ENCODE measurements at regions not wholly inside any gene's neighbourhood (a gene's known extent, or its start where the extent isn't known, plus 50 kb on each side); places are given as distances from the start of the nearest gene placed in this dataset.

- TF ChIP-seq KDM5A (IDR thresholded peaks at IDR 0.05; ENCODE audit: low read length), result no peak
- TF ChIP-seq SRF (IDR thresholded peaks at IDR 0.05; ENCODE audit: low read depth, low read length), result no peak
- TF ChIP-seq, protein P1, sequence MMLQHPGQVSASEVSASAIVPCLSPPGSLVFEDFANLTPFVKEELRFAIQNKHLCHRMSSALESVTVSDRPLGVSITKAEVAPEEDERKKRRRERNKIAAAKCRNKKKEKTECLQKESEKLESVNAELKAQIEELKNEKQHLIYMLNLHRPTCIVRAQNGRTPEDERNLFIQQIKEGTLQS (IDR thresholded peaks at IDR 0.05; ENCODE audit: insufficient read depth, low read depth, low read length), result no peak
- TF ChIP-seq SIRT6 (IDR thresholded peaks at IDR 0.05; ENCODE audit: low read length), result no peak
- TF ChIP-seq SP1 (IDR thresholded peaks at IDR 0.05; ENCODE audit: low read depth, low read length), result no peak
- no peak for TF ChIP-seq TEAD4 (IDR thresholded peaks at IDR 0.05; ENCODE audit: low read depth, low read length)
- no peak for TF ChIP-seq HDAC6 (IDR thresholded peaks at IDR 0.05; ENCODE audit: low read depth, low read length)
Measured at GRCh38 chr5:130289132-130290088, 385.1 kb downstream of the CHSY3 start (continued).

Data from H1 (cell line).